BLaER1 treated with 17β-estradiol and CSF1 and Interleukin-3, amounts not matched to agents 10 nM and 100 nM (cell line): ENCODE measurements at regions not wholly inside any gene's neighbourhood (a gene's known extent, or its start where the extent isn't known, plus 50 kb on each side); places are given as distances from the start of the nearest gene placed in this dataset.
A peak's percentile ranks its signal among the peaks of the same experiment; 100 is the strongest.

Experiments used
- H3K27ac ChIP-seq, 11 experiments: shearing (Covaris generic); formaldehyde crosslinking; 2 replicates each; pipeline ENCODE4 v1.8.1; 2022
- H3K27me3 ChIP-seq, 11 experiments: shearing (Covaris generic); formaldehyde crosslinking; 2 replicates each; pipeline ENCODE4 v1.8.1; 2022
- H3K36me3 ChIP-seq, 11 experiments: shearing (Covaris generic); formaldehyde crosslinking; 2 replicates each; pipeline ENCODE4 v1.8.1; 2022
- H3K4me1 ChIP-seq, 10 experiments: shearing (Covaris generic); formaldehyde crosslinking; 2 replicates each; pipeline ENCODE4 v1.8.1; 2022
- H3K4me2 ChIP-seq, 11 experiments: shearing (Covaris generic); formaldehyde crosslinking; 2 replicates each; pipeline ENCODE4 v1.8.1; 2022
- H3K4me3 ChIP-seq, 10 experiments: shearing (Covaris generic); formaldehyde crosslinking; 2 replicates each; pipeline ENCODE4 v1.8.1; 2022
- H3K9ac ChIP-seq, 11 experiments: shearing (Covaris generic); formaldehyde crosslinking; 2 replicates each; pipeline ENCODE4 v1.8.1; 2022
- H3K9me3 ChIP-seq, 11 experiments: shearing (Covaris generic); formaldehyde crosslinking; replicated peaks in 1 of 11; 2 replicates each; pipeline ENCODE4 v1.8.1; 2022
- H4K20me1 ChIP-seq, 11 experiments: shearing (Covaris generic); formaldehyde crosslinking; 2 replicates each; pipeline ENCODE4 v1.8.1; 2022
- Cebpa-rat ChIP-seq, 11 experiments: shearing (Covaris generic); IDR thresholded peaks; 2 replicates each; pipeline ENCODE4 v1.8.1; 2022

DNA sequence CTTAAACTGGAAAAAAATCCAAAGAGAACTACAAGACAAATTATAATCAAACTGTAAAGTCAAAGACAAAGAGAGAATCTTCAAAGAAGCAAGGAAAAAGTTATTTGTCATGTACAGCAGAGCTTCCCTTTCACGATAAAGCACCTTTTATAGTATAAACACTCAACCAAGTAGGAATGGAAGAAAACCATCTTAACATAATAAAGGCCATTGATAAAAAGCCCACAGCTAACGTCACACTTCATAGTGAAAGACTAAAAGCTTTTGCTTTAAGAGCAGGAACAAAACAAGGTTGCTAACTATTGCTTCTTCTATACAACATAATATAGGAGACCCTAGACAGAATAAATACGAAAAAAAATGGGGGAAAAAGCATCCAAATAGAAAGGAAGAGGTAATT, 595.7 kb upstream of the POU3F4 start:
- Histone ChIP-seq H3K36me3 (no peaks in the 10 kb centered on the region), H3K4me3 (no peak overlapping the region), H3K27me3 (peaks cover 27 to 83% (median 69%) of the 10 kb centered on the region in 11 experiments), H4K20me1 (no peaks in the 10 kb centered on the region), H3K27ac (no peak overlapping the region), H3K9me3 (no peaks in the 10 kb centered on the region), H3K9ac (no peak overlapping the region), H3K4me1 (no peaks in the 10 kb centered on the region), H3K4me2 (no peak overlapping the region)
- TF ChIP-seq Cebpa-rat (IDR thresholded peaks at IDR 0.05): no peak

- H3K9ac ChIP-seq: no peak overlapping the region
- no peaks in the 10 kb centered on the region for H4K20me1 ChIP-seq
- H3K36me3 ChIP-seq: no peaks in the 10 kb centered on the region
- no peak for TF ChIP-seq Cebpa-rat (IDR thresholded peaks at IDR 0.05)
- H3K4me3 ChIP-seq: no peak overlapping the region
- H3K9me3 ChIP-seq: peaks cover 9 to 32% (median 17%) of the 10 kb centered on the region in 11 experiments; a peak in 16 of 22 replicates
- H3K4me1 ChIP-seq: no peaks in the 10 kb centered on the region
- no peak overlapping the region for H3K27ac ChIP-seq
- H3K4me2 ChIP-seq: no peak overlapping the region
- peaks cover 8 to 42% (median 19%) of the 10 kb centered on the region in 11 experiments; a peak in 17 of 22 replicates for H3K27me3 ChIP-seq
Measured at GRCh38 chrX:82934980-82935379, 573.1 kb upstream of the POU3F4 start.

- Histone ChIP-seq H3K4me2 (no peak overlapping the region), H3K27me3 (peaks cover 11 to 73% (median 60%) of the 10 kb centered on the region in 11 experiments; a peak in 19 of 22 replicates), H3K4me1 (no peaks in the 10 kb centered on the region), H3K27ac (no peak overlapping the region), H3K9ac (no peak overlapping the region), H3K4me3 (no peak overlapping the region), H3K9me3 (peaks cover 0 to 14% (median 7%) of the 10 kb centered on the region in 11 experiments; a peak in 15 of 22 replicates), H4K20me1 (no peaks in the 10 kb centered on the region), H3K36me3 (no peaks in the 10 kb centered on the region)
- TF ChIP-seq Cebpa-rat (IDR thresholded peaks at IDR 0.05): no peak
Measured at GRCh38 chrX:82945332-82945731, 562.8 kb upstream of the POU3F4 start.

- Histone ChIP-seq H4K20me1 (no peaks in the 10 kb centered on the region), H3K4me2 (no peak overlapping the region), H3K9ac (no peak overlapping the region), H3K9me3 (no peaks in the 10 kb centered on the region), H3K36me3 (no peaks in the 10 kb centered on the region), H3K4me3 (no peak overlapping the region), H3K27me3 (peaks cover 28 to 100% (median 82%) of the 10 kb centered on the region in 11 experiments; a peak in 21 of 22 replicates), H3K27ac (no peak overlapping the region), H3K4me1 (no peaks in the 10 kb centered on the region)
- TF ChIP-seq Cebpa-rat (IDR thresholded peaks at IDR 0.05): no peak
Measured at GRCh38 chrX:82961129-82961528, 547.0 kb upstream of the POU3F4 start.

GRCh38 chrX:82973646-82974045, 534.4 kb upstream of the POU3F4 start:
- Histone ChIP-seq H3K9me3 (peaks cover 0 to 14% (median 0%) of the 10 kb centered on the region in 11 experiments; a peak in 3 of 22 replicates), H3K27ac (no peak overlapping the region), H3K4me2 (peak overlapping the region in 9 of 11 experiments; percentile 17 to 54 (median 34); a peak in 13 of 22 replicates), H3K4me1 (peaks cover 0 to 10% (median 7%) of the 10 kb centered on the region in 10 experiments; a peak in 13 of 20 replicates), H3K27me3 (peaks cover 22 to 99% (median 83%) of the 10 kb centered on the region in 11 experiments; a peak in 21 of 22 replicates), H3K36me3 (no peaks in the 10 kb centered on the region), H3K9ac (no peak overlapping the region), H4K20me1 (no peaks in the 10 kb centered on the region), H3K4me3 (no peak overlapping the region)
- no peak for TF ChIP-seq Cebpa-rat (IDR thresholded peaks at IDR 0.05)

GRCh38 chrX:82998163-82998562, 509.9 kb upstream of the POU3F4 start:
- H3K9ac ChIP-seq: no peak overlapping the region
- TF ChIP-seq Cebpa-rat (IDR thresholded peaks at IDR 0.05): peak in 1 of 11 experiments; percentile 55; a peak in 1 of 22 replicates
- no peaks in the 10 kb centered on the region for H3K36me3 ChIP-seq
- peaks cover 0 to 5% (median 0%) of the 10 kb centered on the region in 11 experiments; a peak in 3 of 22 replicates for H3K9me3 ChIP-seq
- no peak overlapping the region for H3K4me3 ChIP-seq
- peaks cover 9 to 44% (median 26%) of the 10 kb centered on the region in 11 experiments; a peak in 17 of 22 replicates for H3K27me3 ChIP-seq
- peaks cover 0 to 11% (median 0%) of the 10 kb centered on the region in 10 experiments; a peak in 3 of 20 replicates for H3K4me1 ChIP-seq
- no peak overlapping the region for H3K4me2 ChIP-seq
- no peak overlapping the region for H3K27ac ChIP-seq
- H4K20me1 ChIP-seq: no peaks in the 10 kb centered on the region

DNA sequence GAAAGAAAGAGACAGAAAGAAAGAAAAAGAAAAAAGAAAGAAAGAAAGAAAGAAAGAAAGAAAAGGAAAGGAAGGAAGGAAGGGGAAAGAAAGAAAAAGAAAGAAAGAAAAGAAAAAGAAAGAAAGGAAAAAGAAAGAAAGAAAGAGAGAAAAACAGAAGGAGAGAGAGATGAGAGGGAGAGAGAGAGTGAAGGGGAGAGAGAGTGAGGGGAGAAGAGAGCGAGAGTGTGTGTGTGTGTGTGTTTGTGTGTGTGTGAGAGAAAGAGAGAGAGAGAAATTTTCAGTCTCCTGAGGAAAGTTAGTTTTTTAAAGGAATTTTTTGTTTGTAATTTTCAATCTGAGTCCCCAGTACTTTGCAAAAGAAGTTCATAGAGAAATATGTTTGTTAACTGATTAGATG, 504.1 kb upstream of the POU3F4 start:
- Histone ChIP-seq H3K9me3 (peaks cover 0 to 12% (median 0%) of the 10 kb centered on the region in 11 experiments; a peak in 5 of 22 replicates), H4K20me1 (no peaks in the 10 kb centered on the region), H3K4me3 (no peak overlapping the region), H3K4me1 (no peaks in the 10 kb centered on the region), H3K9ac (no peak overlapping the region), H3K4me2 (no peak overlapping the region), H3K27me3 (peaks cover 14 to 75% (median 57%) of the 10 kb centered on the region in 11 experiments; a peak in 20 of 22 replicates), H3K36me3 (no peaks in the 10 kb centered on the region), H3K27ac (no peak overlapping the region)
- no peak for TF ChIP-seq Cebpa-rat (IDR thresholded peaks at IDR 0.05)

DNA sequence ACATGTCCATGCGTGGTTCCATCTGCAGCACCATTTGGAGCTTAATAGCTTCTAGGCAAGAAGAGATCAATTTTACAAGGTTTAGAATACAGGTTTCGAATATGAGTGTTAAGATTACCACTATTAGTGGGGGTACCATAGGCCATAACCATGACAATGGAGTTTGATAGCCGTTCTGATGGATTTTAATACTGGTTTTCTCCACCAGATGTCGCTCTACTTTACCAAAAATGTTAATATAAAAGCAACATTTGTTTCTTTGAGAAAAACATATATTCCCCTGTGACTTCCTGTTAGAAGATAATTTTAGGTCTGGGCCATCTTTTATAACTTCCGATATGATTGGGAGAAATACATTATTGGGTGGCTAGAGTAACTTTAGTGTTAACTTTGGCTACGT, 499.7 kb upstream of the POU3F4 start:
- no peak overlapping the region for H3K4me2 ChIP-seq
- H4K20me1 ChIP-seq: no peaks in the 10 kb centered on the region; a peak in 3 of 22 replicates
- peaks cover 0 to 12% (median 0%) of the 10 kb centered on the region in 11 experiments; a peak in 5 of 22 replicates for H3K9me3 ChIP-seq
- no peak overlapping the region for H3K9ac ChIP-seq
- no peak overlapping the region for H3K4me3 ChIP-seq
- H3K4me1 ChIP-seq: no peaks in the 10 kb centered on the region
- no peaks in the 10 kb centered on the region for H3K36me3 ChIP-seq
- no peak overlapping the region for H3K27ac ChIP-seq
- peaks cover 41 to 95% (median 87%) of the 10 kb centered on the region in 11 experiments for H3K27me3 ChIP-seq
- no peak for TF ChIP-seq Cebpa-rat (IDR thresholded peaks at IDR 0.05)

- no peak overlapping the region for H3K4me3 ChIP-seq
- no peak overlapping the region for H3K4me2 ChIP-seq
- H3K36me3 ChIP-seq: no peaks in the 10 kb centered on the region
- H3K27me3 ChIP-seq: peaks cover 21 to 90% (median 70%) of the 10 kb centered on the region in 11 experiments; a peak in 21 of 22 replicates
- no peaks in the 10 kb centered on the region for H3K9me3 ChIP-seq
- no peak overlapping the region for H3K9ac ChIP-seq
- no peaks in the 10 kb centered on the region for H4K20me1 ChIP-seq
- no peak for TF ChIP-seq Cebpa-rat (IDR thresholded peaks at IDR 0.05)
- peaks cover 0 to 10% (median 0%) of the 10 kb centered on the region in 10 experiments; a peak in 3 of 20 replicates for H3K4me1 ChIP-seq
- H3K27ac ChIP-seq: no peak overlapping the region
Measured at GRCh38 chrX:83019258-83019657, 488.8 kb upstream of the POU3F4 start.

- H4K20me1 ChIP-seq: no peaks in the 10 kb centered on the region
- H3K36me3 ChIP-seq: no peaks in the 10 kb centered on the region
- H3K9me3 ChIP-seq: peaks cover 5 to 14% (median 13%) of the 10 kb centered on the region in 11 experiments; a peak in 19 of 22 replicates
- no peak for TF ChIP-seq Cebpa-rat (IDR thresholded peaks at IDR 0.05)
- peaks cover 7 to 73% (median 50%) of the 10 kb centered on the region in 11 experiments; a peak in 21 of 22 replicates for H3K27me3 ChIP-seq
- H3K9ac ChIP-seq: no peak overlapping the region
- no peak overlapping the region for H3K27ac ChIP-seq
- no peak overlapping the region for H3K4me3 ChIP-seq
- peaks cover 0 to 10% (median 0%) of the 10 kb centered on the region in 10 experiments; a peak in 3 of 20 replicates for H3K4me1 ChIP-seq
- peak overlapping the region in 1 of 11 experiments; percentile 3; a peak in 1 of 22 replicates for H3K4me2 ChIP-seq
Measured at GRCh38 chrX:83022020-83022419, 486.1 kb upstream of the POU3F4 start.
